GM10266 (cell line): ENCODE measurements at regions not wholly inside any gene's neighbourhood (a gene's known extent, or its start where the extent isn't known, plus 50 kb on each side); places are given as distances from the start of the nearest gene placed in this dataset.

Experiments used
- DNase-seq: peaks from one replicate; pipeline ENCODE4 v3.0.0; 2012; ENCODE audit errors: extremely low spot score
- CTCF ChIP-seq: IDR thresholded peaks from 2 replicates; pipeline ENCODE4 v1.5.1; 2012; ENCODE audit warnings: mild to moderate bottlenecking, low read depth; ENCODE audit not compliant: control insufficient read depth, insufficient read depth; ENCODE audit errors: missing control alignments

GRCh38 chr6:92196325-92196724, 1223.0 kb downstream of the EPHA7 start:
- no peak for TF ChIP-seq CTCF
- DNase-seq = no peak

GRCh38 chr6:92195796-92196195, 1223.6 kb downstream of the EPHA7 start:
- TF ChIP-seq CTCF = no peak
- DNase-seq = no peak

GRCh38 chr6:92188016-92188415, 1231.3 kb downstream of the EPHA7 start:
- no peak for DNase-seq
- TF ChIP-seq CTCF = no peak

GRCh38 chr6:92184933-92185332, 1234.4 kb downstream of the EPHA7 start:
- DNase-seq = no peak
- no peak for TF ChIP-seq CTCF

GRCh38 chr6:92181347-92181746, 1238.0 kb downstream of the EPHA7 start:
- no peak for TF ChIP-seq CTCF
- no peak for DNase-seq

- no peak for TF ChIP-seq CTCF
- DNase-seq = no peak
Observed at GRCh38 chr6:92180090-92180489, 1239.3 kb downstream of the EPHA7 start.

GRCh38 chr6:92176666-92177065, 1242.7 kb downstream of the EPHA7 start:
- no peak for TF ChIP-seq CTCF
- DNase-seq = no peak
